NCI-H748 (cell line): ENCODE measurements at regions not wholly inside any gene's neighbourhood (a gene's known extent, or its start where the extent isn't known, plus 50 kb on each side); places are given as distances from the start of the nearest gene placed in this dataset.
"Not testable (repeated sequence)": the region's sequence is repeated elsewhere in the genome, so short reads cannot be mapped to it uniquely, and the experiment has no call there.

Experiments
- DNase-seq: peaks from one replicate; lab custom pipeline; 2025; ENCODE audit not compliant: unreplicated experiment; lab: John Stamatoyannopoulos, UW

DNA sequence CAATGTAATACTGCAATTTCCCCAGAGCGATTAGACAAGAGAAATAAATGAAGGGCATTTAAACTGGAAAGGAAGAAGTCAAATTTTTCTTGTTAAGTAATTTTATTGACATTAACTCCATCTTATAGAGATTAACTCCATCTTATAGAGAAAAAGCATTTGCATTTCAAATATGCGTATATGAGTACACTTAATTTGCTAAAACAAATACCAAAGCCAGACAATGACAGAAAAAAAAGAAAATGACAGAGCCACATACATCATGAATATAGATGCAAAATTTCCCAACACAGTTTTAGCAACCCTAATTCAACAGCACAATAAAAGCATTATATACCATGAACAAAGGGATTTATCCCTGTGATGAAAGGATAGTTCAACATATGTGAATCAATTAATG, 1293.1 kb upstream of the EYS start:
- DNase-seq, result no peak

DNA sequence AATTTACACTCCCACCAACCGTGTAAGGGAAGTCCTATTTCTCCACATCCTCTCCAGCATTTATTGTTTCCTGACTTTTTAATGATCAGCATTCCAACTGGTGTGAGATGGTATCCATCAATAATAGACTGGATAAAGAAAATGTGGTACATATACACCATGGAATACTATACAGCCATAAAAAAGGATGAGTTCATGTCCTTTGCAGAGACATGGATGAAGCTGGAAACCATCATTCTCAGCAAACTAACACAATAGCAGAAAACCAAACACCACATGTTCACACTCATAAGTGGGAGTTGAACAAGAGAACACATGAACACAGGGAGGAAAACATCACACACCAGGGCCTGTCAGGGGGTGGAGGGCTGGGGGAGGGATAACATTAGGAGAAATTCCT, 1290.6 kb upstream of the EYS start:
- not testable (repeated sequence) for DNase-seq

DNA sequence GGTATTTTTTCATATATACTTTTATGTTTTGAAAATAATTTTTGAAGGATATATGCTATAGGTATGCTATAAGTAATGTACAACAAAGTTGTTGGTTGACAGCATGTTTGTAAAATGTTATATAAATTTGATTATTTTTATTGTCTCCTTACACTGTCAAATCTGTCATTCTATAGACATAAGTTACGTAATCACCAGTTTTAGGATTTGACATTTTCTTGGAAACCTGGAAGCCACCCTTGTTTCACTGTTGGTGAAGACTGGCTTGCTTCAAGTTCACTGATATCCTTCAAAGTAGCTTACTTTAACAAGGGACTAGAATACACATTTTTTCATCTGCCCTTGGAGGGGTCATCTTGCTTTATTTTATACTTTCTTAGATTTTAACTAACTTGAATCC, 1288.6 kb upstream of the EYS start:
- DNase-seq, result no peak

DNA sequence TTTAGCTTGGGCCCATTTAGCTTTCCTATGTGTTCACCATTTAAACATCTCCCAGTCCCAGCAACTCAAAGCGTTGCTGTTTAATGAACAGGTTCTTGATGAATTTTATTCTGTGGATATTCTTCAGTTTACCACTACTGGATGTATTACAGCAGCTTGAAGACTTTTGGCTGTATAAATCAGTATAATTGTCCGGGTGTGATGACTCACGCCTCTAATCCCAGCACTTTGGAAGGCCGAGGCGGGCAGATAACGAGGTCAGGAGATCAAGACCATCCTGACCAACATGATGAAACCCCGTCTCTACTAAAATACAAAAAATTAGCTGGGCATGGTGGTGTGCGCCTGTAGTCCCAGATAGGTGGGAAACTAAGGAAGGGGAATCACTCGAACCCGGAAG, 1286.7 kb upstream of the EYS start:
- DNase-seq, result not testable (repeated sequence)

DNA sequence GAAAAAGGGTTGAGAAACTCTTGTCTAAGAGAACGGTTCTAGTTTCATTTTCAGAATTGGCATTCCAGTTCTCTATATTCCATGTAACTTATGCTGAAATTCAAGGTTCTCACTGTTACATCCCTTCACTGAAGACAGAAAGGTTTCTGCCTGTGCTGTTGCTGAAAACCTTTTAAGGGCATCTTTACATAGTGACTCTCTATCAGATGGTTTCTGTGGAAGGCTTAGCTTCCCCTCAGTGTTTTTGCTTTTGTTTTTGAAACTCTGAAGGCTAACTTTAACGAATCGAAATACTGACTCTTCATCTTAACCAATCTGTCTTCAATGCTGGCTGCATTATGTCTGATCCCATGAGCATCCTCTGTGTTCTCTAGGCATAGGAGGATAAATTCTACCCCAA, 1286.2 kb upstream of the EYS start:
- DNase-seq, result no peak

DNA sequence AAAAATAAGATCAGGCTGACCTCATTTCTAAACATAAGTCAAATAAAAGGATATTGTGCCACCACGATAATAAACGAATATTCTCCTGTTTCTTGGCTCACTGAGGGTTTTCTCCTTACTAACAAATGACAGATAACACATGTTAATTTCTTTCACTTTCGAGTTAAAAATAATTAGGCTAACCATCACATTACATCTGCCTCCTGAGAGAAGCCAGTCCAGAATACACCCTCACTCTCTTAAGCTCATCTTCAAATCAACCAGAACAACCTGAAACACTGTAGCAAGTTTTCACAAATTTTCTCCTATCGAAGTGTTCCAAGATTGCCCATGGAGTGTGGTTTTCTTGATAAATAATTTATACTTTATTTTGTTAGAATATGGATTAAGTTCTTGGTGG, 1285.6 kb upstream of the EYS start:
- DNase-seq, result no peak

DNA sequence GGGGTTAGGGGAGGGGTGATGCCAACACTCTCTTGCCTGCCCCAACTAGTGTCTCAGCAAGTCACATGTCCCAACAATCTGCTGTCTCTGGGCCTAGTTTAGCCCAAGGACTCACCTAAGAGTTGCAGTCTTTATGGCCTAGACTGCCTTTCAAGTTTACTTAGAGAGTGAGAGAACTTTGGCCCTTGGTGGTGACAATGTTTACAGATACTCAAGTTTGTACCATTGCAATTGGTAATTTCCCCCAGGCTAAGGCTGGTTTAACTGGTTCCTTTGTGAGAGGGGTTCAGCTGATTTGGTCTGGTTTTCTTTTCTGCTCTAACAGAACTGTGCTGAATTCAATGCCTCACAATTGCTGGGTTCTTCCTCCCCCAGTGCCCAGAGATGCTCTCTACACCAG, 1279.9 kb upstream of the EYS start:
- DNase-seq, result no peak

DNA sequence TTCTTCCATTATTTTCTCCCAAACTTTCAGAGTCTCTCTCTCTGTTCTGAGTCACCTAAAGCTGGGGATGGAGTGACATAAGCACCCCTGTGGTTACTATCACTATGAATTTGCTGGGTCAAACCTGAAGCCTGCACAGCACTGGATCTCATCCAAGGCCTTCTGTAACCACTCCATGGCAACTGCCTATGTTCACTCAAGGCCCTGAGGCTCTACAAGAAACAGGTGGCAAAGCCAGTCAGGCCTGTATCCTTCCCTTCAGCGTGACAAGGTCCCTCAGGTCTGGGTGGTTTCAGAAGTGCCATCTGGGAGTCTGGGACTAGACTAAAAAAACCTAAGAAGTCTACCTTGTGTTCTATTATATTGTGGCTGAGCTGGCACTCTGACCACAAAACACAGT, 1278.8 kb upstream of the EYS start:
- no peak for DNase-seq

DNA sequence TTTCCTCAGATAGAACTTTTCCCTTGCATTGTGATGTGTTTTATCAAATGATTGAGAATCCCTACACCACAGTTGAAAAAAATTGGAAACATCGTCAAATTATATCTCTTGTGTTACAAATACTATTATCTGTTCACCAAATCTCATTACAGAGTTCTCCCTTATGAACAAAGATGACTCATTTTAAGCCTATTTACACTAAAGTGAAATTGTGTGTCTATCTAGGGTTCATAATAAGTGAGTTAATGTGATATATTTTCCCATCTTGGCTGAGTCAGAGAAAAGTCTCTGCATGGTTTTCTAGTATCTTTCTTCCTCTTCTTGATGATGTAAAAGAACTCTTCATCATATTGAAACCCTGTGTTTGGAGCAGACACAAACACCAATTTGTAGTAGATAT, 1263.3 kb upstream of the EYS start:
- no peak for DNase-seq

DNA sequence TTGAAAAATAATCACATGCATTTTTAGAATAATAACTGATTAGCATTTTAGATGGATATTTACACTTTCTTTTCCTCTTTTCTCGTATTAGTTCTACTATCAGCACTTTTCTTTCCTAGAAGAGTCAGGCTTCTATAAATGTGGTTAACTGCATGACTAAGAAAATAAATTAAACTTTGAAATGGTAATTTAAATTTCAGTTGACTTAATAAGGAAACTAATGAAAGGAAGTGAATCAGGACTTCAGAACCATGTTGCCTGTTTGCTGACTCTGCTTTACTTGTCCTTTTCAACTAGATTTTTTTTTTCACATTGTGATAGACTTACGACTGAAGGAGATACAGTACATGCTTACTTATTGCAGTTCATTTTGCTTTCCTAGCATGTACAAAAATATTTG, 1258.2 kb upstream of the EYS start:
- DNase-seq, result no peak

DNA sequence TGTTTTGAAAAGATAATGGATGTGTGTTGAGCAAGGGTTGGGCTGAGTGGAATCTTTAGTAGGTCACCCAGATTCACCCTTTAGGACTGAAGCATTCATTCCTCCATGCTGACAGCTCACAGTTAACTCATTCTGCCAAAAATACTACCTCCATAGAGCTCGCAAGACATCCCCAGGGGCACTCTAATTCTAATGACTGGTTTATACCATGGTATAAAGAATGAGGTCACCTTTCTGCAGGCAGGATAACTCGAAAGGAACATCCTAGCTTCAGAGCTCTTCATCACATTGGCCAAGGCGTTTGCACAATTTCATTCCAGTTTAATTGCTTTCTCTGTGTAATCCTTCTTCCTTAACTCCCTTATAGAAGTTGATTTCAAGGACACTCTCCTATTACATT, 1257.2 kb upstream of the EYS start:
- DNase-seq, result no peak

DNA sequence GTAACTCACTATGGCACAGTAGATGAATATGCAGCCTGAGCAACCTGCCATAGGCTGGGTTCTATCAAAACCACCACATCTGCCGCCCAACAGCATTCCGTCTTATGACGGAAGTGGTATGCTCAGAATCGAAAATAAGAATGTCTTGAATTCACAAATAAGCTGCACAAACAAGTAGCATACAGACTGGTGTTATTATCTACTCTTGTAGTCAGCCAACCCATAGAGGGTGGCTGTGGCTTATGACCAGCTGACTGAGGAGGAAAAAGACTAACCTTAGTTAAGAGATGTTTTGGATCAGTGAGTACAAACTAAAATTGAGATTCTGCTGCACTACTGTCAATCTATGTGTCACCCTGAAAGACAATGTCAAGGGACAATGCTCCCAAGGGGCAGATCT, 1255.1 kb upstream of the EYS start:
- no peak for DNase-seq

DNA sequence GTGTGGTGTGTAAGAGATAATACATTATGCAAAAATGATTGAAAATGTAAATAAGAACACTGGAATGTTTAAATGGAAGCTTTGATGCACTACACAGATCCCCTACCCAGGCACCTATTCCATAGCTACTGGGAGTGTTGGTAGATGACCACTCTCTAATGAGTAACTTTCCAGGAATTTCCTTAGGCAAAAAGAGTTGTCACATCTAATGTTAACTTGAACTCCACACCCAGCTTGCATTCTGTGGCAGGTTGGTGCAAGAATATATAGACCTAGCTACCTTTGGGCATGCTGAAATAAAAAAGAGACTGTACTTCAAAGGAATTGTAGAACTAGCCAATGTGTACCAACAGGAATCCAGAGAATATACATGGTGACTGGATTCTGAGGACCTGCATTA, 1254.2 kb upstream of the EYS start:
- DNase-seq, result no peak

DNA sequence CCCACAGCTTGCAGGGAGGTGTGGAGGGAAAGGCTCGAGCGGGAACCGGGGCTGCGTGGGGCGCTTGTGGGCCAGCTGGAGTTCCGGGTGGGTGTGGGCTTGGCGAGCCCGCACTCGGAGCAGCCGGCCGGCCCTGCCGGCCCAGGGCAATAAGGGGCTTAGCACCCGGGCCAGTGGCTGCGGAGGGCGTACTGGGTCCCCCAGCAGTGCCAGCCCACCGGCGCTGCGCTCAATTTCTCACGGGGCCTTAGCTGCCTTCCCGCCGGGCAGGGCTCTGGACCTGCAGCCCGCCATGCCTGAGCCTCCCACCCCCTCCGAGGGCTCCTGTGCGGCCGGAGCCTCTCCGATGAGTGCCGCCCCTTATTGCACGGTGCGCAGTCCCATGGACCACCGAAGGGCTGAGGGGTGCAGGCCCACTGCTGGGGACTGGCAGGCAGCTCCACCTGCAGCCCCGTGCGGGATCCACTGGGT, 1242.2 kb upstream of the EYS start:
- no peak for DNase-seq

DNA sequence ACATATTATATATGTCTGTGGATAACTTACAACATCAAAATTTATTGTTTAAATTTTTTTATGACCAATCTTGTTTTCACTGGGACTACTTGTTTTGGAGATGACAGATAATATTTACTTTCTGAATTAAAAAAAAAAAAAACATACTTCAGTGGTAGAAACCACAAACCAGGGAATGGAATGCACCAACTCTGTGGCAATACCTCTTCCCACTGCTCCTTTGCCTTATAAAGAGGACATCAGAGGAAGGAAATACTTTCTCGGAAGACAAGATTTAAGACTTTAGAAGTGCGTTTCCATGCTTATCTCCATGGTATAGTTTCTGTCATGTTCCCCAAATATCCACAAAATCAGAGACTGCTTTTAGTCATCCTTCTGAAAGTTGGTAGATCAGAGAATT, 1241.1 kb upstream of the EYS start:
- DNase-seq, result no peak

DNA sequence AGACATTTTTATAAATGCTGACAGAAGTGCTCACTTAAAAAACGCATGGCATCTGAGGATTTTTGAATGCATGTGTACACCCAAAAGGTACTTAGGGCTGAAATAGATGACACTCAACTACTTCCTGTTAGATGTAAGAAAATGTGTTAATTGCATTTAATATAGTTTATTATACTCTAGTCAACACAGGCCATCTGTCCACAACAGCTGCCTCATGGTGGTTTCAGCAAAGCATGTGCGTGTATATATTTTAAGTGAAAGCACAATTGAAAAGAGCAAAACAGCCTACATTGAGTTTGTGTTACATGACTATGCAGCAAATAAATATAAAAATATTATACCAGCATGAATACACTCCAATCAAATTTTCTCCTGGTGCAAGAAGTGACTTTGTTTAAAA, 1233.0 kb upstream of the EYS start:
- peak; percentile 96 for DNase-seq

DNA sequence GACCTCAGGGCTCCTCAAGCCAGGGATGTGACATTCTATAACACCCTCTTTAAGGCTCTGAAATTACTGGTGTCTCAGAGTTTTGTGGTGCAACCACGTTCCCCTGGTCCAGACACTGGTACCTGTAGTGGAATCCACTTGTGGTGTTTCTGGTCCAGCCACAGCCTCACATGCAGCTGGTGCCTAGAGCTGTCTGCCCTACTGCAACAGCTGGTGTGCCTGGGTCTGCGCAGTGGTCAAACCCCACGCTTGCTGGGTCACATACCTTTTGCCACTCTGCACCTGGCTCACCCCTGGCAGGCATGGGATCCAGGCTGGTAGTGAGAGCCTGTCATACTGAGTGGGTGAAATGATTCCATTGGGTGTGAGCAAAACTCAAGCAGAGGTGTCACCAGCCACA, 1230.2 kb upstream of the EYS start:
- DNase-seq, result no peak

DNA sequence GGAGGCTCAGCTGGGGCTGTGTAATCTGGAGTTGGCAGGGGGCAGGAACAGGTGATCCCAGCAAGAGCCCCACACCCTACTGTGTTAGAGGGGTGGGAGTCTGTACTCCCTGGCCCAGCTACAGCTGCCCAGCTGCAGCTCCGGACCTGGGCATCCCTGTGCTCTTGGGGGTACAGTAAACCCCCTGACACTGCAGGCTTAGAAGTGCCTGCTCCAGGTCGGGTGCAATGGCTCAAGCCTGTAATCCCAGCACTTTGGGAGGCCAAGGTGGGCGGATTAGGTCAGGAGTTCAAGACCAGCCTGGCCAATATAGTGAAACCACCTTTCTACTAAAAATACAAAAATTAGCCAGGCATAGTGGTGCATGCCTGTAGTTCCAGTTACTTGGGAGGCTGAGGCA, 1228.6 kb upstream of the EYS start:
- no peak for DNase-seq

DNA sequence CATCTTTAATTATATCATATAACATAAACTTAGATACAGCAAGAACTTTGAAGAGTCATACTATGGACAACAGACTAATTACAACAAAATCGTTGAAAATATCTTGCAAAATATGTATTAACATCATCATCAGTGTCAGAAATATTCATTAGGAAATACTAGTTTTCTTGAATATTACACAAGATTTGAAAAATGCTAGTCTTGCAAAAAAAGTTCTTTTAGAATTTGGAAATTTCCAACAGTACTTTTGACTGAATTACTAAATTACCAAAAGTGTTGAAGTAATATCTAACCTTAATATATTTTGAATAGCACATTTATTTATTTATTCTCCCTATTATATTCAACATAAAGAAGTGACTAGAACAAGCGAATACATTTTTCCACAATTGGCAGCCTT, 1224.8 kb upstream of the EYS start:
- DNase-seq, result no peak

DNA sequence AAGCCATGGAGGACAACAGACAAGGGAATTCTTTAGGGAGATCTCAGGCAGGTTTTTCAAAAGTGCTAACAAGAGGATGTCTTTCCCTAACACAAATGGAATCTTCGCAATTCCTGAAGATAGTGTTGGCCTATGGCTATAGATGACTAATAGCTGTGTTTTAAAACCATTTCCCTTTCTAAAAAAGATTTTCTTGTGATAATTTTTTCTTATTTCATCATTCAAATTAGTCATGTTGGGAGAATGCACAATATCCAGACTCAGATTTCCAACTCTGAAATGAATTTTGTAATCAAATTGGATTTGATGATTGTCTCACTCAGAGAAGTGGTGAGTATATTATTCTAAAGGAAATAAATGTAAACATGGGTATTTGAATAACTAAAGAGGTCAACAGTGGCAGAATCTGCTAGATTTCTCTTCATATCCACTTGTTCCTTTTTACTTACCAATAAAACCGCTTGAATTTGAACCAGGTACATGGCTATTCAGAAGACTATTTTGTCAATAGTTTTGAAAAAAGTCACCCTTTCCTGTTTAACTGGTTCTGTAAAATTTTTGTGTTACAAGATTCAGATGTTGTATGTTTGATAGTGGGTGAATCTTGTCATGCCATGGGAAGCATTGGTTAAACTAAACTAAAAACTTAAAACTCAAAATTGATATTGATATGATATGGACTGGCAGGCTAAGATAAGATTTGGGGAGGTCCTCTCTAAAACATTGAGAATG, 1223.7 kb upstream of the EYS start:
- no peak for DNase-seq

DNA sequence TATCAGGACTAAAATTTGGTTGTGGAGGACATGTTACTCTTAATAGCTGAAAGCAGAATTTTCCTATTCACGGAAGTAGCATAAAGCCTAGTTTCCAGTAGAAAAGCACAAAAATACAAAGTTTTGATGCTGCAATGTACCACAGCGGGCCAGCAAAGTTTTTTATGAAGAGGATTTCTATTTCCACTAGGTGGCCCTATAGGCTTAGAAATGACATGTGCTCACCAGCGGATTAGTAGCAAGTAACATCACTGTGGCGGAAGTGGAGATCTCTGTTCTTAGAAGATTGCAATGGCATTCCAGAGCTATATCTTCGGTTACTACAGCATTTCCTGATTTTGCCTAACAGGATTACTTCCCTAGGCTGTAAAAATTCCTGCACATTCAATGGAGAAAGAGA, 1219.0 kb upstream of the EYS start:
- DNase-seq, result no peak

DNA sequence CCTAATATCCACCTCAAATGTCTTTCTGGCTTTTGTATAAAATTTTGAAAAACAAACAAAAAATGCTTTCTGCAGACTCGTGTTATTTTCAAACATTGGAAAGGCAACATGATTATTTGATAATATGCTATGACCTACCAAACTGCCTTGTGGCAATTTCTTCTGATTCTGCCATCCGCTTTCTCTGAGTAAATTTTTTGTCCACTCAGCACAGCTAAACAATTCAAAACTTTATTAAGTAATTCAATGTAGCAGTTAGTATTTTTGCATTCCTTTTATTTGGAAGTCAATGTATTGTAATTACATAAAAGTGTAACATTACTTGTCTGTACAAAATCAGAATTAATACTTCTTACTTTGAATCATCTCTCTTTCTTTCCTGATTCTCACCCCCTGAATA, 1206.6 kb upstream of the EYS start:
- DNase-seq, result no peak

DNA sequence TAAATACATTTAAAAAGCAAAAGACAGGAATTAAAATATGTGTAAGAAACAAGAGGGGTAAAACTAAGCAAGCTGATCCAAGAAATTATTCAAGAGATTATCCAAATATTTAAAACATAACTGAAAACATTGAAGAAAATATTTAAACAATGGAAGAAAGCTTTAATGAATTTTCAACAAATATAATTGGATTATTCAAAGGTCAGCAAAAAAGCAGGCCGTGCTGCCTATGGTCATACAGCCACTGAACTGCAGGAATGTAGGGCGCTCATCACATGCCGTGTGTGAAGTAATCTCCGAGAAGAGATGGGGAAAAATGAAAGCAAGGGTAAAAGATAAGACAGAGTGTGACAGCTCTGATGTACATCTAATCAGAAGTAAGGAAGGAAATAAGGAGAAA, 1195.4 kb upstream of the EYS start:
- DNase-seq, result no peak
